Activated T-cell treated with anti-CD3 and anti-CD28 coated beads, Interleukin-2, amount 50 U/mL, for 72 hours (primary cell): ENCODE measurements at regions not wholly inside any gene's neighbourhood (a gene's known extent, or its start where the extent isn't known, plus 50 kb on each side); places are given as distances from the start of the nearest gene placed in this dataset.

ENCODE experiments used
- ATAC-seq, 2 donors: fragments of 150-1000 bp; cut with Tn5 transposase; replicated peaks in 1 of 2; 2 replicates each; pipeline ENCODE4 v1.10.0; 2021; ENCODE audit warnings: moderate library complexity in 2 of 2, mild to moderate bottlenecking in 1 of 2
- DNase-seq, 2 donors: peaks; one replicate each; pipeline ENCODE4 v3.0.0; 2021 to 2022; ENCODE audit warnings: mixed read lengths in 1 of 2
- H3K27ac Mint-ChIP-seq: one replicate; pipeline ENCODE4 v1.8.0; 2022; ENCODE audit warnings: mild to moderate bottlenecking, moderate library complexity, mixed read lengths
- H3K27me3 Mint-ChIP-seq: one replicate; pipeline ENCODE4 v1.8.0; 2022; ENCODE audit warnings: low read depth, mixed read lengths
- H3K36me3 Mint-ChIP-seq, 2 donors: one replicate each; pipeline ENCODE4 v1.8.0; 2022; ENCODE audit warnings: mixed read lengths in 2 of 2, mild to moderate bottlenecking in 1 of 2; ENCODE audit not compliant: insufficient read depth in 2 of 2
- H3K4me1 Mint-ChIP-seq: one replicate; pipeline ENCODE4 v1.8.0; 2022; ENCODE audit warnings: low read depth, mixed read lengths
- H3K4me3 Mint-ChIP-seq, 2 donors: one replicate each; pipeline ENCODE4 v1.8.0; 2022; ENCODE audit warnings: mild to moderate bottlenecking in 2 of 2, mixed read lengths in 2 of 2, moderate library complexity in 2 of 2
- H3K9me3 Mint-ChIP-seq, 2 donors: one replicate each; pipeline ENCODE4 v1.8.0; 2022; ENCODE audit warnings: mixed read lengths in 2 of 2

- Mint-ChIP-seq H3K4me1 (peaks cover 66% of the 10 kb centered on the region), H3K4me3 (peak overlapping the region; percentile 61 to 82)
Measured at GRCh38 chr10:7485799-7486198, 75.0 kb upstream of the SFMBT2 start.

GRCh38 chr10:7485244-7485556 lies 74.4 kb upstream of the SFMBT2 start:
- H3K27ac Mint-ChIP-seq, result peak overlapping the region; percentile 38
- H3K9me3 Mint-ChIP-seq, result no peaks in the 10 kb centered on the region
- no peaks in the 10 kb centered on the region for H3K27me3 Mint-ChIP-seq
- ATAC-seq, result no peak
- H3K36me3 Mint-ChIP-seq, result peaks cover 0 to 1% of the 10 kb centered on the region in 2 donors
- peak overlapping the region; percentile 61 to 82 for H3K4me3 Mint-ChIP-seq
- H3K4me1 Mint-ChIP-seq, result peaks cover 68% of the 10 kb centered on the region
- DNase-seq, result no peak

More at GRCh38 chr10:7485799-7486198, 75.0 kb upstream of the SFMBT2 start:
- H3K9me3 Mint-ChIP-seq, result no peaks in the 10 kb centered on the region
- peaks cover 0 to 1% of the 10 kb centered on the region in 2 donors for H3K36me3 Mint-ChIP-seq
- no peak for ATAC-seq
- no peak overlapping the region for H3K27ac Mint-ChIP-seq
- H3K27me3 Mint-ChIP-seq, result no peaks in the 10 kb centered on the region
- DNase-seq, result no peak

- Mint-ChIP-seq H3K4me3 (peak overlapping the region; percentile 61 to 82), H3K36me3 (peaks cover 0 to 1% of the 10 kb centered on the region in 2 donors), H3K4me1 (peaks cover 73% of the 10 kb centered on the region), H3K27me3 (no peaks in the 10 kb centered on the region), H3K27ac (peak overlapping the region; percentile 38), H3K9me3 (no peaks in the 10 kb centered on the region)
- peak; percentile 57 to 63 for DNase-seq
- peak; percentile 90 to 91 for ATAC-seq
Measured at GRCh38 chr10:7484456-7485243, 73.8 kb upstream of the SFMBT2 start.

GRCh38 chr10:7483848-7484247 lies 73.0 kb upstream of the SFMBT2 start:
- H3K9me3 Mint-ChIP-seq, result no peaks in the 10 kb centered on the region
- no peaks in the 10 kb centered on the region for H3K27me3 Mint-ChIP-seq
- peak overlapping the region; percentile 39 to 61 for H3K4me3 Mint-ChIP-seq
- ATAC-seq (no peak), DNase-seq (no peak)
- peaks cover 0 to 1% of the 10 kb centered on the region in 2 donors for H3K36me3 Mint-ChIP-seq
- H3K27ac Mint-ChIP-seq, result peak overlapping the region; percentile 90
- H3K4me1 Mint-ChIP-seq, result peaks cover 77% of the 10 kb centered on the region

GRCh38 chr10:7482992-7483391 lies 72.2 kb upstream of the SFMBT2 start:
- no peak for ATAC-seq
- H3K9me3 Mint-ChIP-seq, result no peaks in the 10 kb centered on the region
- DNase-seq, result no peak
- H3K4me1 Mint-ChIP-seq, result peaks cover 77% of the 10 kb centered on the region
- no peak overlapping the region for H3K4me3 Mint-ChIP-seq
- H3K36me3 Mint-ChIP-seq, result peaks cover 0 to 1% of the 10 kb centered on the region in 2 donors
- no peak overlapping the region for H3K27ac Mint-ChIP-seq
- H3K27me3 Mint-ChIP-seq, result no peaks in the 10 kb centered on the region

- Mint-ChIP-seq H3K4me1 (peaks cover 77% of the 10 kb centered on the region), H3K27ac (peak overlapping the region; percentile 43), H3K36me3 (peaks cover 0 to 1% of the 10 kb centered on the region in 2 donors), H3K4me3 (peak overlapping the region in 1 of 2 donors; percentile 31), H3K9me3 (no peaks in the 10 kb centered on the region), H3K27me3 (no peaks in the 10 kb centered on the region)
- DNase-seq, result no peak
- no peak for ATAC-seq
Measured at GRCh38 chr10:7481368-7481765, 70.5 kb upstream of the SFMBT2 start.

- peaks cover 0 to 1% of the 10 kb centered on the region in 2 donors for H3K36me3 Mint-ChIP-seq
- H3K27me3 Mint-ChIP-seq, result no peaks in the 10 kb centered on the region
- no peak for DNase-seq
- H3K9me3 Mint-ChIP-seq, result no peaks in the 10 kb centered on the region
- H3K4me1 Mint-ChIP-seq, result peaks cover 74% of the 10 kb centered on the region
- peak overlapping the region in 1 of 2 donors; percentile 31 for H3K4me3 Mint-ChIP-seq
- peak overlapping the region; percentile 43 for H3K27ac Mint-ChIP-seq
- ATAC-seq, result no peak
Measured at GRCh38 chr10:7480742-7481367, 70.0 kb upstream of the SFMBT2 start.

- DNase-seq, result no peak
- Mint-ChIP-seq H3K36me3 (peaks cover 0 to 1% of the 10 kb centered on the region in 2 donors), H3K9me3 (no peaks in the 10 kb centered on the region), H3K4me3 (peak overlapping the region in 1 of 2 donors; percentile 13), H3K27ac (peak overlapping the region; percentile 14), H3K27me3 (no peaks in the 10 kb centered on the region), H3K4me1 (peaks cover 65% of the 10 kb centered on the region)
- no peak for ATAC-seq
Measured at GRCh38 chr10:7479861-7480598, 69.2 kb upstream of the SFMBT2 start.

- H3K27me3 Mint-ChIP-seq, result no peaks in the 10 kb centered on the region
- DNase-seq, result no peak
- no peaks in the 10 kb centered on the region for H3K36me3 Mint-ChIP-seq
- H3K9me3 Mint-ChIP-seq, result no peaks in the 10 kb centered on the region
- H3K4me1 Mint-ChIP-seq, result peaks cover 56% of the 10 kb centered on the region
- peak overlapping the region; percentile 47 to 71 for H3K4me3 Mint-ChIP-seq
- peak overlapping the region; percentile 25 for H3K27ac Mint-ChIP-seq
- no peak for ATAC-seq
Measured at GRCh38 chr10:7478727-7479457, 68.1 kb upstream of the SFMBT2 start.

GRCh38 chr10:7477538-7478334 lies 66.9 kb upstream of the SFMBT2 start:
- H3K4me1 Mint-ChIP-seq, result peaks cover 51% of the 10 kb centered on the region
- no peak overlapping the region for H3K27ac Mint-ChIP-seq
- H3K4me3 Mint-ChIP-seq, result no peak overlapping the region
- ATAC-seq, result no peak
- no peaks in the 10 kb centered on the region for H3K36me3 Mint-ChIP-seq
- H3K9me3 Mint-ChIP-seq, result no peaks in the 10 kb centered on the region
- H3K27me3 Mint-ChIP-seq, result no peaks in the 10 kb centered on the region
- DNase-seq, result no peak

GRCh38 chr10:7475939-7476338 lies 65.1 kb upstream of the SFMBT2 start:
- Mint-ChIP-seq H3K27ac (no peak overlapping the region), H3K27me3 (no peaks in the 10 kb centered on the region), H3K4me1 (peaks cover 51% of the 10 kb centered on the region), H3K4me3 (no peak overlapping the region), H3K9me3 (no peaks in the 10 kb centered on the region), H3K36me3 (no peaks in the 10 kb centered on the region)
- DNase-seq, result no peak
- ATAC-seq, result no peak
